Mesendoderm (in vitro differentiated cells): ENCODE measurements at regions not wholly inside any gene's neighbourhood (a gene's known extent, or its start where the extent isn't known, plus 50 kb on each side); places are given as distances from the start of the nearest gene placed in this dataset.

Source experiments
- DNase-seq: peaks from one replicate; pipeline ENCODE4 v3.0.0; 2013
- H2AK5ac ChIP-seq: 2 replicates; pipeline ENCODE4 v1.6.1; 2013; ENCODE audit warnings: low read length, inconsistent platforms
- H2BK120ac ChIP-seq: 2 replicates; pipeline ENCODE4 v1.6.1; 2013; ENCODE audit warnings: low read depth, mild to moderate bottlenecking, low read length, moderate library complexity, mixed read lengths
- H2BK15ac ChIP-seq: replicated peaks from 2 replicates; pipeline ENCODE4 v1.6.1; 2013; ENCODE audit warnings: low read depth, mild to moderate bottlenecking, moderate library complexity
- H2BK5ac ChIP-seq: 2 replicates; pipeline ENCODE4 v1.6.1; 2013; ENCODE audit warnings: low read length, inconsistent platforms
- H3K18ac ChIP-seq: 2 replicates; pipeline ENCODE4 v1.6.1; 2013; ENCODE audit warnings: mild to moderate bottlenecking, low read length, mixed read lengths
- H3K23ac ChIP-seq: one replicate; pipeline ENCODE4 v1.6.1; 2013; ENCODE audit warnings: low read length
- H3K27ac ChIP-seq: 2 replicates; pipeline ENCODE4 v1.5.1; 2013; ENCODE audit warnings: low read depth, mild to moderate bottlenecking, inconsistent platforms, low read length, moderate library complexity
- H3K27me3 ChIP-seq: 2 replicates; pipeline ENCODE4 v1.6.1; 2013; ENCODE audit warnings: low read length, control low read depth, mild to moderate bottlenecking, inconsistent platforms; ENCODE audit not compliant: insufficient read depth, poor library complexity
- H3K36me3 ChIP-seq: 2 replicates; pipeline ENCODE4 v1.6.1; 2013; ENCODE audit warnings: low read length, inconsistent platforms; ENCODE audit not compliant: control insufficient read depth, insufficient read depth
- H3K4ac ChIP-seq: one replicate; pipeline ENCODE4 v1.6.1; 2013; ENCODE audit warnings: low read depth, mild to moderate bottlenecking, low read length, moderate library complexity
- H3K4me1 ChIP-seq: 2 replicates; pipeline ENCODE4 v1.6.1; 2013; ENCODE audit warnings: low read depth, low read length, inconsistent platforms; ENCODE audit not compliant: control insufficient read depth
- H3K4me2 ChIP-seq: 2 replicates; pipeline ENCODE4 v1.6.1; 2013; ENCODE audit warnings: low read length
- H3K4me3 ChIP-seq: 2 replicates; pipeline ENCODE4 v1.5.1; 2013; ENCODE audit warnings: mild to moderate bottlenecking, low read length
- H3K56ac ChIP-seq: one replicate; pipeline ENCODE4 v1.6.1; 2013; ENCODE audit warnings: low read length
- H3K79me1 ChIP-seq: 2 replicates; pipeline ENCODE4 v1.6.1; 2013; ENCODE audit warnings: low read length, inconsistent platforms
- H3K79me2 ChIP-seq: 2 replicates; pipeline ENCODE4 v1.6.1; 2013; ENCODE audit warnings: mild to moderate bottlenecking, low read length; ENCODE audit not compliant: control insufficient read depth, insufficient read depth
- H3K9ac ChIP-seq: 2 replicates; pipeline ENCODE4 v1.6.1; 2013; ENCODE audit warnings: low read length, inconsistent platforms
- H4K5ac ChIP-seq: one replicate; pipeline ENCODE4 v1.6.1; 2013; ENCODE audit warnings: low read length
- H4K8ac ChIP-seq: one replicate; pipeline ENCODE4 v1.6.1; 2013; ENCODE audit warnings: low read depth, mild to moderate bottlenecking, control low read depth, low read length, moderate library complexity
- WGBS: extraction: QIAGEN DNeasy Blood & Tissue Kit; methylation state at CpG from one replicate; pipeline ENCODE4 v1.1.7; 2013; ENCODE audit warnings: low lambda C conversion rate, missing lambda C conversion rate; ENCODE audit not compliant: insufficient coverage; ENCODE audit errors: extremely low coverage; 5-methylcytosine and 5-hydroxymethylcytosine counted together

DNA sequence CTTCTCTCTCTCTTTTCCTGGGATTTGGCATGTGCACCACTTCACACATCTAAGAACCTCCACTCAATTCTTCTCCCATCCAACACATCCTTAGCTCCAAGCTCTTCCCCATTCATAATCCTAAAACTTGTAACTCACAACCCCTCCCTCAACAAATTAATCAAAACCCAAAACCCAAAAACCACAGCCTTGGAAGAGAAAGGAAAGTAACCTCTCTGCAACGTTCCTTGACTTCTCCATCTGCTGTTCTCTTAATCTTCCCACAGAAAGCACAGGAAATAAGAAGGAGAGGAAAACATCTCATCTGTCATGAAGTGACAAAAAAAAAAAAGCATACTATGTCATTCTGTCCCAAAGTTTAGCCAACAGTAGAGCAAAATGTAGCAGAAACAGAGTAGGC lies 66.2 kb downstream of the DRD1 start:
- Histone ChIP-seq H3K36me3 (no peaks in the 10 kb centered on the region), H3K4me2 (no peak overlapping the region), H3K4me1 (no peaks in the 10 kb centered on the region), H2BK5ac (no peak overlapping the region), H4K8ac (no peak overlapping the region), H3K18ac (no peak overlapping the region), H3K79me1 (no peaks in the 10 kb centered on the region), H2BK15ac (no peak overlapping the region), H3K27me3 (no peaks in the 10 kb centered on the region), H4K5ac (no peak overlapping the region), H3K4me3 (no peak overlapping the region), H3K27ac (no peak overlapping the region), H3K4ac (no peak overlapping the region), H2BK120ac (no peak overlapping the region), H2AK5ac (no peak overlapping the region), H3K23ac (no peak overlapping the region), H3K79me2 (no peaks in the 10 kb centered on the region), H3K56ac (no peak overlapping the region), H3K9ac (no peak overlapping the region)
- no peak for DNase-seq
- no CpG with 5 or more reads among the region's 1 CpG for WGBS

GRCh38 chr5:175374166-175374875 lies 69.7 kb downstream of the DRD1 start:
- WGBS = no CpG with 5 or more reads among the region's 2 CpGs

DNA sequence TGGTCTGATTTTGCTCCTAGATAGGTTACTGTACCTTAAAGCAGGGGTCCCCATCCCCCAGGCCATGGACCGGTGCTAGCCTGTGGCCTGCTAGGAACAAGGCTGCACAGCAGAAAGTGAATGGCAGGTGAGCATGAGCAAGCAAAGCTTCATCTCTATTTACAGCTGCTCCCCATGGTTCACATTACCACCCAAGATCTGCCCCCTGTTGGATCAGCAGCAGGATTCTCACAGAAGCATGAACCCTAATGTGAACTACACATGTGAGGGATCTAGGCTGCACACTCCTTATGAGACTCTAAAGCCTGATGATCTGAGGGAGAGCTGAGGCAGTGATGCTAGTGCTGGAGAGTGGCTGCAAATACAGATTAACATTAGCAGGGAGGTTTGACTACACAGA lies 78.1 kb downstream of the DRD1 start:
- no peaks in the 10 kb centered on the region for H3K79me2 ChIP-seq

More at GRCh38 chr5:175374166-175374875, 69.7 kb downstream of the DRD1 start:
- Histone ChIP-seq H3K9ac (no peak overlapping the region), H2BK5ac (no peak overlapping the region), H3K27me3 (no peaks in the 10 kb centered on the region), H3K23ac (no peak overlapping the region), H4K5ac (no peak overlapping the region), H3K18ac (no peak overlapping the region), H3K4ac (no peak overlapping the region), H4K8ac (no peak overlapping the region), H3K36me3 (no peaks in the 10 kb centered on the region), H3K4me3 (no peak overlapping the region), H3K79me1 (no peaks in the 10 kb centered on the region), H3K27ac (no peak overlapping the region), H3K4me2 (no peak overlapping the region), H2AK5ac (no peak overlapping the region), H2BK15ac (no peak overlapping the region), H3K56ac (no peak overlapping the region), H2BK120ac (no peak overlapping the region), H3K79me2 (no peaks in the 10 kb centered on the region), H3K4me1 (no peaks in the 10 kb centered on the region)
- no peak for DNase-seq

DNA sequence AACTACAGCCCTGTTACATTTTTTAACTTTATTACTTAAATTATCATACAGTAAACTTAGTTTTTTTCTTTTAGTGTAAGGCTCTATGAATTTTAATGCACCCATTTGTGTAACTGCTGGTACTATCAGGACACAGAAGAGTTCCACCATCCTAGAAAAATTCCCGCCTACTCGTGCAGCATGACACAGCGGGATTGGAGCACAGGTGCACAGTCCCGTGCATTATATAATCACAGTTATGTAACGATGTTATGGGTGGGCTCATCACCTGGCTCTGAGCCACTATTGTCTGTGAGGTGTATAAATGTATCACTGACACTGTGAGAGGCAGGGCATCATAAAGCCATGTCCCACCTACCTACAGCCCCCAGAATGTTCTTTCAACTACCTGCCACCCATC lies 80.7 kb downstream of the DRD1 start:
- WGBS = no CpG with 5 or more reads among the region's 5 CpGs
- H3K27me3 ChIP-seq = no peaks in the 10 kb centered on the region

More for the DNA sequence above, 78.1 kb downstream of the DRD1 start:
- no peaks in the 10 kb centered on the region for H3K27me3 ChIP-seq
- H3K36me3 ChIP-seq = no peaks in the 10 kb centered on the region
- no peak overlapping the region for H2BK120ac ChIP-seq
- no peak overlapping the region for H4K8ac ChIP-seq
- H3K4me2 ChIP-seq = no peak overlapping the region
- WGBS = no CpG with 5 or more reads among the region's 1 CpG
- no peaks in the 10 kb centered on the region for H3K4me1 ChIP-seq
- H3K79me1 ChIP-seq = no peaks in the 10 kb centered on the region
- H3K4me3 ChIP-seq = no peak overlapping the region
- H2AK5ac ChIP-seq = no peak overlapping the region
- H3K56ac ChIP-seq = no peak overlapping the region
- no peak overlapping the region for H3K18ac ChIP-seq
- H4K5ac ChIP-seq = no peak overlapping the region
- H2BK5ac ChIP-seq = no peak overlapping the region
- DNase-seq = no peak
- no peak overlapping the region for H3K9ac ChIP-seq
- H3K27ac ChIP-seq = no peak overlapping the region
- H3K23ac ChIP-seq = no peak overlapping the region
- H3K4ac ChIP-seq = no peak overlapping the region
- H2BK15ac ChIP-seq = no peak overlapping the region

GRCh38 chr5:175357995-175358394 lies 86.0 kb downstream of the DRD1 start:
- no CpG with 5 or more reads among the region's 1 CpG for WGBS
- H3K9ac ChIP-seq = no peak overlapping the region
- H4K5ac ChIP-seq = no peak overlapping the region
- no peak overlapping the region for H3K18ac ChIP-seq
- no peaks in the 10 kb centered on the region for H3K27me3 ChIP-seq
- no peak overlapping the region for H3K23ac ChIP-seq
- DNase-seq = no peak
- H3K27ac ChIP-seq = no peak overlapping the region
- no peaks in the 10 kb centered on the region for H3K4me1 ChIP-seq
- no peak overlapping the region for H4K8ac ChIP-seq
- no peaks in the 10 kb centered on the region for H3K36me3 ChIP-seq
- no peak overlapping the region for H2BK5ac ChIP-seq
- no peak overlapping the region for H2BK120ac ChIP-seq
- no peak overlapping the region for H3K4me2 ChIP-seq
- H2AK5ac ChIP-seq = no peak overlapping the region
- H2BK15ac ChIP-seq = no peak overlapping the region
- no peak overlapping the region for H3K4ac ChIP-seq
- no peaks in the 10 kb centered on the region for H3K79me1 ChIP-seq
- no peak overlapping the region for H3K56ac ChIP-seq
- H3K4me3 ChIP-seq = no peak overlapping the region
- no peaks in the 10 kb centered on the region for H3K79me2 ChIP-seq

More for the DNA sequence above, 80.7 kb downstream of the DRD1 start:
- Histone ChIP-seq H2BK120ac (no peak overlapping the region), H3K4me1 (no peaks in the 10 kb centered on the region), H2BK5ac (no peak overlapping the region), H2BK15ac (no peak overlapping the region), H2AK5ac (no peak overlapping the region), H4K5ac (no peak overlapping the region), H3K79me2 (no peaks in the 10 kb centered on the region), H3K4me2 (no peak overlapping the region), H3K79me1 (no peaks in the 10 kb centered on the region), H4K8ac (no peak overlapping the region), H3K23ac (no peak overlapping the region), H3K18ac (no peak overlapping the region), H3K9ac (no peak overlapping the region), H3K36me3 (no peaks in the 10 kb centered on the region), H3K4me3 (no peak overlapping the region), H3K4ac (no peak overlapping the region), H3K27ac (no peak overlapping the region), H3K56ac (no peak overlapping the region)
- DNase-seq = no peak

DNA sequence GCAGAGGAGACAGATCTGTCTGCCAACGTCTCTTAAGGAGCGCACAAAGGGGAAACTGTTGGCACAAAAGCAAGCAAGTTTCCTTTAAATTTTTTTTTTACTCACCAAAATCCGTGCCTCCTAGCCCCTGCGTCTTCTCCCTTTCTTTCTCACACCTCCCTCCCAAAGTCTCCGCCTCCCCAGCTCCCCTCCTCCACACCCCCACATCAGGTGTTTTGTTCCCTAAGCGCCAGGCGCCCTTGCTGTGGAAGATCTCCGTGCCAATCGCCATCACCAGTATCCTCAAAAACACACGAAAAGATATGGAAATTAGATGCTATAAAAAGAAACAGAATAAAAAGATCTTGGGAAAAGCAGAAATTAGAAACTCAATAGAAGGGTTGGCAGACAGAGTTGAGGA lies 87.6 kb downstream of the DRD1 start:
- Histone ChIP-seq H2AK5ac (no peak overlapping the region), H3K27me3 (no peaks in the 10 kb centered on the region), H2BK15ac (no peak overlapping the region), H3K9ac (no peak overlapping the region), H3K18ac (no peak overlapping the region), H3K23ac (no peak overlapping the region), H3K27ac (no peak overlapping the region), H2BK5ac (no peak overlapping the region), H3K4me1 (no peaks in the 10 kb centered on the region), H4K5ac (no peak overlapping the region), H3K4ac (no peak overlapping the region), H3K56ac (no peak overlapping the region), H3K4me2 (no peak overlapping the region), H4K8ac (no peak overlapping the region), H3K79me1 (no peaks in the 10 kb centered on the region), H2BK120ac (no peak overlapping the region), H3K79me2 (no peaks in the 10 kb centered on the region), H3K36me3 (no peaks in the 10 kb centered on the region), H3K4me3 (no peak overlapping the region)
- no CpG with 5 or more reads among the region's 10 CpGs for WGBS
- no peak for DNase-seq
